NCI-H774 (cell line): ENCODE measurements at regions not wholly inside any gene's neighbourhood (a gene's known extent, or its start where the extent isn't known, plus 50 kb on each side); places are given as distances from the start of the nearest gene placed in this dataset.
A peak's percentile ranks its signal among the peaks of the same experiment; 100 is the strongest.
"Not testable (repeated sequence)": the region's sequence is repeated elsewhere in the genome, so short reads cannot be mapped to it uniquely, and the experiment has no call there.

Experiments
- DNase-seq: peaks from one replicate; lab custom pipeline; 2025; lab: John Stamatoyannopoulos, UW

- DNase-seq = no peak
Observed at GRCh38 chr1:47684964-47685762, 247.3 kb downstream of the FOXD2 start.

GRCh38 chr1:47685763-47686066 lies 247.9 kb downstream of the FOXD2 start:
- DNase-seq = no peak

GRCh38 chr1:47686731-47687630 lies 249.1 kb downstream of the FOXD2 start:
- no peak for DNase-seq

- no peak for DNase-seq
Observed at GRCh38 chr1:47687631-47688460, 250.0 kb downstream of the FOXD2 start.

- DNase-seq = no peak
Observed at GRCh38 chr1:47688461-47689296, 250.8 kb downstream of the FOXD2 start.

DNA sequence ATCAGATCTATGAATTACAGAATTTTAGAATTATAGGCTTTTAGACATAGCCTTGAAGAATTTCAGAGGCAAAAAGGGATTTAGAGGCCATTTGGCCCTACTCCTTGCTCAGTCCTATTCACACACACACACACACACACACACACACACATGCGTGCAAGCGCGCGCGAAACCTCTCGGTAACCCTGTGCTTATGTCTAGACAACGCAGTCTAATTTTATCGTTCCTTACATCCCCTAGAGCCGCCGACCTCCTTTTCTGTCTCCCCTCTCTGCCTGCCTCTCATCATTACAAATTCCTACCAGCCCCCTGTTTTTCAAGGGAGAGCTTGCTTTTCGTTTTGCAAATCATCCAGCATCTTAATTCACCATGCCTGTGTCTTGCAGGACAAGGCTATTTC lies 252.1 kb downstream of the FOXD2 start:
- no peak for DNase-seq

- DNase-seq = no peak
Observed at GRCh38 chr1:47690341-47691250, 252.8 kb downstream of the FOXD2 start.

DNA sequence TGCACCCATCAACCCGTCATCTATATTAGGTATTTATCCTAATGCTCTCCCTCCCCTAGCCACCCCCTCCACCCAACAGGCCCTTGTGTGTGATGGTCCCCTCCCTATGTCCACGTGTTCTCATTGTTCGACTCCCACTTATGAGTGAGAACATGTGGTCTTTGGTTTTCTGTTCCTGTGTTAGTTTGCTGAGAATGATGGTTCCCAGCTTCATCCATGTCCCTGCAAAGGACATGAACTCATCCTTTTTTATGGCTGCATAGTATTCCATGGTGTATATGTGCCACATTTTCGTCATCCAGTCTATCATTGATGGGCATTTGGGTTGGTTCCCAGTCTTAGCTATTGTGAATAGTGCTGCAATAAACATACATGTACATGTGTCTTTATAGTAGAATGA lies 253.4 kb downstream of the FOXD2 start:
- not testable (repeated sequence) for DNase-seq

DNA sequence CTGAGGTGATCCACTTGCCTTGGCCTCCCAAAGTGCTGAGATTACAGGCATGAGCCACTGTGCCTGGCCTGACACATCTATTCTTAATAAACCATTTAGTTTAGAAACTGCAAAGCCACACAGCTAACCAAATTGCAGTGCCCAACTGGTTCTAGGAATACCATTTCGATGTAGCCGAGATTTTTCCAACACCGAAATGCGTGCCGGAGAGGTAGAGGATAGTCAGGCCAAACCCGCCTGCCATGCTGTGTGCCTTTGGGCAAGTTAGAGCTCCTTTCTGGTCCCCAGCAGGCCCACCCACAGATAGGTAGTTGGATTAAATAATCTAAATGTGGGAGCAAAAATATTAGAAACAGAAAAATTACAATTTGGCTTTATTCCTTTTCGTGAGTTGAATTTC lies 254.4 kb downstream of the FOXD2 start:
- no peak for DNase-seq

GRCh38 chr1:47693115-47693514 lies 255.3 kb downstream of the FOXD2 start:
- DNase-seq = no peak

- no peak for DNase-seq
Observed at GRCh38 chr1:47694011-47694890, 256.4 kb downstream of the FOXD2 start.

DNA sequence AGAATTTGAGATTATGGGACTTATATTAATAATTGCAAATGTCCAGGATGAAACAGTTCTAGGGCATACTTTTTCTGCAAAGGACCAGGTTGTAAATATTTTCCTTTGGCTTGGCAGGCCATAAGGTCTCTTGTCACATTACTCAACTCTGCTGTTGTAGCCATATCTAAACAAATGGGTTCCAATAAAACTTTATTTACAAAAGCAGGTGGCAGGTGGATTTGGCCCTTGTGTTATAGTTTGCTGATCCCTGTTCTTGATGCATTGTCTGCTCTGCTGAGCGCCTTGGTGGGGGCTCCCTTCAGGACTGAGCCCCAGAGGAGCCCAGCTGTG lies 258.5 kb downstream of the FOXD2 start:
- DNase-seq = peak; percentile 93

DNA sequence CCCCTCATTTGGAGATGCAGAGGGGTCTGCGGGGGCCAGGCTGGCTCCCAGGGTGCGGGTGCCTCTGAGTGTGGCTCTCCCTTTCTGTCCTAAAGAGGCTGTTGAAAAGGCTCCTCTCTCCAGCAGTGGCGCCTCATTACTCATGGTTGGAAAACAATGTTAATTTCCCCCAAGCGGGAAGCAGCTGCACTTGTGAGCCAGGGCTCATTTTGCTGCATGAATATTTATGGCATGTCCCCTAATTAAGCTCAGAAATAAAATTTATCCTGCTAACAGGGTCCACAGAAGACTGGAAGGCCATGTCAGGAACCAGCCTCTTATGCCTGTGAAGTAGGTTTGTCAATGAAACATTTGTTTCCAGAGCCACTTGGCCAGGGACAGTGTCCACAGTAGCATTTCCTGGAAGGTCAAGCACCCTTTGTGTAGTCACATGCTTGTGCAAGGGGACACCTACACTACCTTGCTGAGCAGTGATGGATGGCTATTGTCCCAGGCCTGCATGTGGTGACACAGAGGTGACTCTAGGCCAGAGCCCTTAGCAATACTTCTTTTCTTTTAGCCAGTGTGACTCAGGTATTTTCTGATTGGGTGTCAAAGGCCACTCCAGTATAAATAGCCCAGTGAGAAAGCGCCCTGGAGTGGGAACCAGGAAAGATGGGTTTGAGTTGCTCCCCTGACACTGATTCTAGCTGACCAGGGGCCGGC lies 259.0 kb downstream of the FOXD2 start:
- peak; percentile 97 for DNase-seq

- no peak for DNase-seq
Observed at GRCh38 chr1:47697616-47698335, 259.9 kb downstream of the FOXD2 start.

DNA sequence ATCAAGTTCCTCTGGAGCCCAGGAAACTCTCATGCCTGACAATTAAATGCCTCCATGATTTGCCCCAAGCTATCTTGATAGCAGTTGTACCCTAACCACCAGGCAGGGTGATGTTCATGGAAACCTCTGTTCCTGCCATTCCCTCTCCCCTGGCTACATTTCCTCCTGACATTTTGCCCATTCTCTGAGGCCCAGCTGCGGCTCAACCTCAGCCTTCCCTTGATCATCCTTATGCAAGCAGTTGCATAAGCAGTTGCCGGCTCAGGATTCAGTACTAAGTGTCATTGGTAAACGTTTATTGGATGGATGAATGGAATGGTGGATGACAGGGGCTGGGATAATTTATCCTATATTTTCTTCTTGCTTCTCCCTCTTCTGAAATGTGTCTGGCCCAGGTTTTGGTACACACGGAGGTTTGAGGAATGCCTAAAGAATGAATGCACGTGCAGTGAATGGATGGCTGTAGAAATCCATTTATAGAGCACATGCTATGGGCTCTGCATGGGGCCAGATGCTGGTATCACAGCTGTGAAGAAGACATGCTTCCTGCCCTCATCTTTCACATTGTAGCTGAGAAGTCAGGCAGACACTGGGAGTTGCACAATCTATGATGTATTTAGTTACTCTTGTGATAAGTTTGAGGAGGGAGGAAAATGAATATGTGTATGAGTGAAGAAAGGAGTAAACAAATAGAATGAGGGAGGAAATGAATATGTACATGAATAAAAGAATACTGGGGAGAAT lies 261.8 kb downstream of the FOXD2 start:
- no peak for DNase-seq

- no peak for DNase-seq
Observed at GRCh38 chr1:47701283-47701682, 263.4 kb downstream of the FOXD2 start.

- DNase-seq = peak; percentile 22
Observed at GRCh38 chr1:47701741-47702515, 264.1 kb downstream of the FOXD2 start.
